SIG-M5 treated with dmso at 0.1 percent for 504 hours (cell line): ENCODE measurements at regions not wholly inside any gene's neighbourhood (a gene's known extent, or its start where the extent isn't known, plus 50 kb on each side); places are given as distances from the start of the nearest gene placed in this dataset.
A peak's percentile ranks its signal among the peaks of the same experiment; 100 is the strongest.

Experiments used
- DNase-seq: peaks from one replicate; lab custom pipeline; 2025; ENCODE audit not compliant: unreplicated experiment; lab: John Stamatoyannopoulos, UW

DNA sequence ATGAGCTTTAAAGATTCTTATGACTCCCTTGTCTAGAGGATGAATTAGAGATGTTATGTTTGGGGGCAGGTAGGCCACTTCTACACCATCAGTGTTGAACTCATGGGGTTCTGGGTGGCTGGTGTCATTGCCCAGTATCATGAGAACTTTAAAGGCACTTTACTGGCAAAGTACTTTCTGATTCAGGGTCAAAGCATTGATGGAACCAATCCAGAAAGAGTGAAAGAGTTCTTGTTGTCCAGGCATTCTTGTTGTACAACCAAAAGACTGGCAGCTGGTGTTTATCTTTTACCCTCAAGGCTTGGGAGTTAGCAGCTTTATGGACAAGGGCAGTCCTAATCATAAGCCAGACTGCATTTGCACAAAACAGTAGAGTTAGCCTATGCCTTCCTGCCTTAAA, 673.0 kb downstream of the USP25 start:
- no peak for DNase-seq

DNA sequence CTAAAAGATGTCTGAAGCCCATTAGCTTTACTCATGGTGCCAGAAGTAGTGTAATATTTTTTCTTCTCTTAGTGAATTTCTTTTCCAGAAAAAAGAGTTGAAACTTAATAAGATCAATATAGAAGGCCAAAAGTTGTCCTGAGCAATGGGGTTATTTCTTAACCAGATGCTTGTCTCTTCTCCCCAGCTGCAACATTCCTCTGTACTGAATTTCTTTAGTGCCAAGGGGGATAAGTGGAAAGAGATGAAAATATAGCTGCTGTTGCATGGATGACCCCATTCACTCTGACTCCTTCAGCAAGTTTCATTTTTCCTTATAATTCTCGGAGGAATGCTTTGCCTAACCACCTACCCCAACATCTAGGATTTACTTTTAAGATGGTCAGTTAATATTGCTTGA, 675.0 kb downstream of the USP25 start:
- no peak for DNase-seq

DNA sequence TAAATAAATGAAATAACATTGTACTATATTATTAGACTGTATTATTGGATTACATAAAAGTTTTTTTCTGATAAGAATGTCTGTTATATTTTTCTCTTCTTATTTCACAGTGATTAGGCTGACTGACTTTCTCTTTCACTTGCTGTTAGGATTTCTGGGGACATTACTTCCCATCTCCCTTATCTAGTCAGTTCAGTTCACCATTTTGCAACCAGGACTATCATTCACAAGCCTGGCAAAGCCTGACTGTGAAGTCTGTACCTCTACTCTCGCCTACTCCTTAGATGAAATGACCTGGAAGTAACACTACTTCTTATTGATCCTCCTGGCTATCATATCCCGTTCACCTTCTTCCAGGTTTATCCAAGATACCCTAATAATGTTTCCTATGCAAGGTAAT, 676.6 kb downstream of the USP25 start:
- no peak for DNase-seq

DNA sequence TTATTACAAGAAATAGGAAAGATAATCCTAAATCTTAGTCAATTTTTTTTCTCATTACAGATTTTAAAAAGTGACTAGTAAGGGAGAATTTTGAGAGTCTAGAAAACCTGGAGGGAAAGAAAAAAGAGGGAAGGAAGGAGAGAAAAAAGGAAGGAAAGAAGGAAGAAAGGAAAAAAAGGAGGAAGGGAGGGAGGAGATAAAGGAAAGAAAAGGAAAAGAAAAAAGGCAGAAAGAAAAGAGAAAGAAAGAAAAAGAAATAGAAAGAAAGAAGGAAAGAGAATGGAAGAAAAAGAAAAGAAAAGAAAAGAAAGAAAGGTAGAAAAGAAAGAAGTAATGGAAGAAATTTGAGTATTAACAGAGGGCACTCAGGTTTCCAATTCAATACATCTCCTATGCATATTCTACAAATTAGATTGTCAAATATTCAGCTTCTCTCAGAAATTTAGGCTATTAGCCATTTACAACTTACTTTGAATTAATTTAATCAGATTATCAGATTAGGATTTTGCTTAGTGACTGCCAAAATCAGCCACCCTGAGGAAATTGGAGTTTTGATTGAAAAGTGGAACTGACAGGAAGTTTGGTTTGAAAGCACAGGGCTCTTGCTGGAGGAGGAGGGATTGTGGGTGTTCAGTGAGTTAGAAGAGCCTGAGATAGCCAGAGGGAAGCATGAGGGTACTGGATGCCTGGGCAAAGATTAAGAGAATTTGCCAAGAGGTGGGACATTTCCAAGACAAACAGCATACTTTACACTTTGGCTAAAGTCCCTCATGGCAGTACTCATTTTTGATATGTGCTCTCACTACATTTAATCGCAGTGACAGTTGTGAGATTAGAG, 677.8 kb downstream of the USP25 start:
- DNase-seq, result no peak

DNA sequence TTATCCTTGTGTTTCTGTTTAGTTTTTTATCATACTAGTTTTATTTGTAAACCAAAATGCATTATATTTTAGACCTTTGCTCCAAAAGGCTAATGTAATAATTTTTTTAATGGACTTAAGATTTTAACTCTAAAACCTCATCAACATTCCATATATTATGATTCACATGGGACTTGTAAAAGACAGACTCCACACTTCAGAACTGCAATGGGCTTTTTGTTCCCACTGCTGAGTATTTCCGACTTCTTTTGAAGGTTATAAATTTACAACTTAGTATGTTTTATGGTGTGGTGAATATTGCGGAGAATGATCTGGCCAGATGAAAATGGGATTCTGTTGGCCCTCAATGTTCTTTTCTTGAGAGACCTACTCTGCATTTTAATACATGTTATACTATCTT, 678.5 kb downstream of the USP25 start:
- no peak for DNase-seq

DNA sequence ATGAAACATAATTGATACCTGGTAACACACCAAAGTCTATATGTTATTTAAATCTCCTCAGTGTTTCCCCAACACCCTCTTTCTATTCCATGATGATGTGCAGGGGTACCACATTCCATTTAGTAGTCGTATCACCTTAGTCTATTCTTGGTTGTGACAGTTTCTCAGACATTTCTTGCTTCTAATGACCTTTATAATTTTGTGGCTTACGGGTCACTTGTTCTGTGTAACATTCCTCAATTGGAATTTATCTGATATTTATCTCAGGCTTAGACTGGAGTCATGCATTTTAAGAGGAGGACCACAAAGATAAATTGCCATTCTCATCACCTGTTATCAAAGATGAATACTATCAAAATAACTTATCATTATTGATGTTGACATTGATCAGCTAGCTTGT, 679.6 kb downstream of the USP25 start:
- no peak for DNase-seq

DNA sequence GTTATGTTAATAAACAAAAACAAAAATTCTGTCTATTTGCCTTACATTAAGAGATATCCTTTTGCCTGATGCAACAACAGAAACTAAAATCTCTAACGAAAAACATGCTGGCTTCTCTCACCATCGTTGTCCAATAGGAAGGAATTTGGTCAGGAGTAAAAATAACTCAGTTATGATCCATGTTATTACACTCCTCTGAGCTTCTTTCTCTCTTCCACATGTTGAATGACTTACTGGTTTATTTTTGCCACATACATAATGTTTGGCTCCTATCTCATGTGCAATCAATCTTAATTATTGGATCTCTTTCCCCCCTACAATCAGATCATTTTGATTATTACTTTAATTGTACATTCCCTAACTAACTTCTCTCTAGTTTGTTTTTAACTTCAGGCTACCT, 688.4 kb downstream of the USP25 start:
- DNase-seq, result no peak

DNA sequence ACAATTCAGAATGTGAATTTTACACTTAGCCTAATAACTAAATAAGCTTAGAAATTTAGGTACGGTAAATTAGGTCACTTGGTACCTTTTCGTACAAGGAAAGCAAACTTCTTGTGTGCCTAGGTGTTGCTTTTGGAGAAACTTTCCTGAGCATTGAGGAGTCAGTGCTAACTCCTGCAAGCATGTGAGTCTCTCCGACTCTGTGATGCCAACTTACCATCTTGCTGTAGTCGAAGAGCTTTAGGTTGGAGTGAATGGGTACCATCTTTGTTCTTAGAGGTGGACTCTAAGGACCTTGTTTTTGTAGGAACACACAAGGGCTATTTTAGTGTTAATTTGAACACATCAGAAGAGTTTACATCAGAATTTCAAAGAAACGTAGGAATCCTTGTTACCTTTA, 688.9 kb downstream of the USP25 start:
- no peak for DNase-seq

DNA sequence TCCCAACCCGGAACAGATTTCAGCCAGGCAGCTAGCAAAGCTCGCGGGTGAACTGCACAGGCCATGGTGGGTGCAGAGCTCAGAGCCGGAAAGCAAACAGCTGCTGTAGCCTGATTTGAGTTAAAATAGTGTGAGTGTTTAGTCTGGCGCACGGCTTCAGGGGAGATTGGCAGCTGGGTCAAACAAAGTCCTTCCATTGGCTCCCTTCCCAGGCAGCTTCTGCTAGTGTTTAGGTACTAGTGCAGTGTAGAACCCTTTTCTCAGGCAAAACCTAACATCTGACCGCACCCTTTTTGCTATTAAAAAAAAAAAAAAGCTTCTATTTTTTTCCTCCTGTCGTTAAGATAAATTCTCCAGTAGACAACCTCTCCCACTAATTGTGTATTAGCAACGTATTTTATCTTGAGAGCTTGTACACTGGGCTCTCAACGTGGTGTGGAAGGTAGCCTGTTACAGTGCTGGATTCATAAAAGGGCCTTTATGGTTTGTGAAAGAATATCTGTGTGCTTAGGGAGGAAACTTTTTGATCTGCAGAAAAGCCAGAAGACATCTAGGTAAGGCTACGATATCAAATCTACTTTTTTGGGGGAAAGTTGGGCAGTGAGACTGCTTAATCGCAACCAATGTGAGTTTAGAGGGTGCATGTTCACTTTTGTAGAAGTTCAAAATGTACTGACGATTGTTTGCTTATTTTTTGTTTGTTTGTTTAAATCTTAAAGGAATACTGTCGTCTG, 689.6 kb downstream of the USP25 start:
- peak; percentile 12 for DNase-seq

DNA sequence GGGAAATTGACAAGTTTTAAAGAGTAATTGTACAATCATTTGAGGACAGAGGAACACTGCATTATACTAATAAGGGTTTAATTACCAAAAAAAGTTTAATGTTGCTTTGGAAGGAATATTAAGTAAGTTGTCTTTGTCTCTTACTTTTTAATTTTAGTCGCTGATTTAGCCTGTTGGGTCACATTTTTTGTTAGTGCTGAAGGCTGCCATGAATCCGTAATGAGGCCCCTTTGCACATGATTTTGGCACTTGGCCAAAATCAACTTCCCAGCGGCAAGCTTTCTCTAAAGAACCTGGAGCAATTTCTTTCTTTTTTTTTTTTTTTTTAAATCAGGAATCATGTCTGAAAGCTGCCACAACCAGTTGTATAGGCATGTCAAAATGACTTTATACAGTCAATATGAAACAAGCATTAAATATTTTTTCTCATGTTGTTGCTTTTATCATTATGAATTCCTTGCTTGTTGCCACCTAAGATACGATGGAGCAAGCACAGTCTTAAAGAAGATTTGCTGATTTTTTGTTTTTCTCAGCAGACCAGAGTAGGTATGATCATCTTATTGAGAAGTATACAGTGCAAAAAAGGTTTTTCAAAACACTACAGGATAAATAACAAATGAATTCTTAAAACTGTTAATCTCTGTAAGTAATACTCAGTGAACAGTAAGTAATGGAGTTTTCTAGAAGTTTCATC, 690.4 kb downstream of the USP25 start:
- no peak for DNase-seq

DNA sequence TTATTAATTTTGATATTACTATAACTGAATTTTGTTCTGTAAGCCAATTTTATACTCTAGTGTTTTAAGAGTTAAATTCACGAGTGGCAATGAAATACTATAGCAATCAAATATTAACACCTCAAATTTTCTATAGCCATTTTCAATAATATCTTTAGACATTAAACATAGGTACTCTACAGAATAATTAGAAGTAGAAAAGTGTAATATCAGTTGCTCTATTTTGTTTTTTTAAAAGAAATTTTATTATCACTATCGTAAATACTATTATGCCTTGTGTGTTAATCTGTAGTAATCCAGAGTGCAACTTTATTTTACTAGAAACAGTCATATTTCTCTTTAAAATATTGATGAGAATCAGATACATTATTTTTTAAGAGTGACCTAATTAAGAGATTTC, 691.2 kb downstream of the USP25 start:
- no peak for DNase-seq

DNA sequence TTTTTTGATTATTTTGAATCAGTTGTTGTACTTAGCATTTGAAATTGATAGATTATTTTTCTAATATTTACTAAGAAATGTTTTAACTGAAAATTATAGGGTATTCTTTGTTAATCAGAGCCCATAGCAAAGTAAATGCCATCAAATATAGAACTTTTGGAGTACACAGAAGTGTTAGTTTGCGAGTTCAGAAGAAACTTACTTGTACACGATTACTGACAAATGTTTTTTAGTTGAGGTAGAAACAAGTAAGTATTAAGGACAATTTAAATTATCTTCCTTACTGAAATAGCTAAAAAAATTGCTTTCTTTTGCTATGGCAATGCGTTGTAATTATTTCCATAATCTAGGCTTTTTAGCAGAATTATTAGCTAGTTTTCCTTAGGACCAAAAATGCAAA, 692.2 kb downstream of the USP25 start:
- DNase-seq, result no peak

DNA sequence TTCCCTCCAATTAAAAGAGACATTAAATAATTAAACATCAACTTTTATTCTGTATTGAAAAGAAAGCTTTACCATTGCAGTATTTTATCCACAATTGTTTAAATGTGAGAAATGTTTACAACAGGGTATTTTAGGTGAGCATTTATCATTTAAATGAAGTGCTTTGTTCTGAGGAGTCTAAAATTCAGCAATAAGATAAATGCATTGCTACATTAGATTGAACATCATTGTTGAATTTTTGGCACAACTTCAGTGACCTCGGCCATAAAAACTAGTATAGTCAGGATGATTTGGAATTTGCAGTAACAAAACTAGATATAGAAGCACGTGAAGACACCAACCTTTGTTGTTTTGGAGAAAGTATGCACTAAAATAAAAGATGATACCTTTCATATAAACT, 692.9 kb downstream of the USP25 start:
- DNase-seq, result no peak

DNA sequence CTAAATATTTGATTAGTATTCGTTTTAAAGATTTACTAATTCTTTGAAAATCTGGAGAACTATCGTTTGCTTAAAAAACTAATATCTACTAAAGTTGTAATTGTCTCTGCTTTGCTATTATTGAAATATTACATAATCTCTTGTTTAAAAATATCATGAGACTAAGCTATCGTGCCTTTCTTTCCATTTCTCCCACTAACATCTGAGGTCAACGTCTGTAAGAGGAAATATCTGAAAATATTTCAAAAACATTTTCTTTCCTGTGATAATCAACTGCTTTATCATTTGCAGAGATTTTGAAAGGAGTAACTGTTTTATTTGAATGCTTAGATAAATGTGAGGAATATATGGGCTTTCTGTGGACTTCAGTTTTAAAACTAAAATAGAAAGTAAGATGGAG, 694.1 kb downstream of the USP25 start:
- DNase-seq, result no peak

DNA sequence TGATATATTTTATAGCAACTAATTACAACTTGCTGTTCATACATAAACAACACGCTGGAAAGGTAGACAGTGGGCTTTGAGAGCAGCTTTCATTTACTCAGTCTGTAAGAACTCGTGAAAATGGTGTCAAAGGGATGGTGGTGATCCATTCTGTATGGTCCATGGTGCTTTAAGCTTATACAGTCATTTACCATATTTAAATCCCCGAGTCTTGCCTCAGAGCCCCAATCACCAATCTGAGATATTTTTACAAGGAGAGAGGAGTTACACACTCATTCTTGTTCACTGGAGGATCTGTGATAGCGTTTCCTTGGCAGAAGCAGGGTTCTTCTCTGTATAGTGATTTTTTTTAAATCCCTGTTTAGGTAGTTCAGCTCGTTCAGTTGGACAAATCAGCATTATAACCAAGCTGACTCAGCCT, 694.6 kb downstream of the USP25 start:
- no peak for DNase-seq

DNA sequence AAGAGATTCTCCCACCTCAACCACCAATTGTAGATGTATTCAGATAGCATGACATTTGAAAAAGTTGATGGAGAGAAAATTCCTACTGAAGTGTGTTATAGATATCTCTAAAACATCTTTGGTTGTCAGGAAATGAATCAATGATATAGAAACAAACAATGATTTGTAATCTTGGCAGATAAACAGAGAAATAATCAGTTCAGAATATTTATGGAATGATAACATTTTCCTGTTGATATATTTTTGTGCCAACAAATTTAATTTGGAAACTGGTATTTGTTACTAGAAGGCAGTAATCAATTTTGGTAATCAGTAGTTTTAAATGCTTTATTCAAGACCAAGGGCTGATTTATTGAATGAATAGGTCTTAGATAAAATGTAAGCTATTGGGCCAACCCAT, 695.6 kb downstream of the USP25 start:
- no peak for DNase-seq

DNA sequence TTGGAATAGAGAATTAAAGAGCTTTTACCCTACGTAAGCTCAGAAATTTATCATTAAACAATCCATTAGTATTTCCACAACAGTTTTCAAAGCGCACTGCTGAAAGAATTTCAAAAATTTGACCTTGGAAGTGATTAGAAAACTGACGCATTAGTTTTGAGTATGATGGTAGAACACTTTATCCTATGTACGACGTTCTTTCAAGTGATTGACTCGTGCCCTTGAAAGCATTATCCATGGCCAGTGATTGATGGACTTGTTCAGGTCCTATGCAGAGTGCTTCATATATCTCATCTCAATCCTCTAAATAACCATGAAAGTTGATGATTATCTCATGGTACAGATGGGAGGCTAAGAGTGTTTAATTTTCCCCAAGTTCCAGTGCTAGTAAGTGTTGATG, 697.2 kb downstream of the USP25 start:
- no peak for DNase-seq

DNA sequence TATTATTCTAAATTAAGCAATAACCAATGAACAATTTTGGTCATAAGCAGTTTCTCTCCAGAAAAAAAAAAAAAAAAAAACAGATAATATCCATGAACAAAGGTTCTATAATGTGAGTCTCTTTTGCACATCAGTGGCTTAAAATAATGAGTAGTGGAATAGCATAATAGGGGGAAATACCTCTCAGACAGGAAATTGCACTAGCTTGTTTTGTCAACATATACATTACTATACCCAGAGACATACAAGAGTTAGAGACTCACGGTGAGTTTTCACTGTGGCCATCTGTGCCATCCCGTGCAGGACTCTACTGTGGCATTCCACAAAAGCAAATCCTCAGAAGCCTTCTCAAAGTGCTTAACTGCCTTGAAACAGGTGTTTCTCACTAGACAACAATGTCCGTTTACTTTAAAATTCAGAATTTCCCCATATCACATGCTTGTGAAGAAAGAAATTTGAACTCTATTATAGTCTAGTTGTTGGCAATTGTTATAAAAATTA, 697.9 kb downstream of the USP25 start:
- no peak for DNase-seq

DNA sequence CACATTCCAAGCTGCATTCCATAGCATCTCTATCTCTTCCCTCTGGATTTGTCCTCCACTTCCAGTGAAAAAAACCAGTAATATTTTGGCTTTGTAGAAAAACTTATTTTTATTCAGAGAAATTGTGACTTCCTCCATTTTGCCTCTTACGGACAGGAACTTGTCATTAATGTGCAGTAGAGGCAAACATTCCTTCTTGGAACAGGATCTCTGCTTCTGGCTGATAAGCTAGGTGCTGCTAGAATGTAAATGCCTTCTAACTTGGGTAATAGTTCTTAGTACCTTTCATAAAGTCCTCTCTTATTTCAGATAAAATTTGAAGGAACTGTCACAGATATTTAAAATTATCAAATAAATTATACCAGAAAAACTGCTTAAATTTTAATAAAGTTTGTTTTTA, 707.8 kb downstream of the USP25 start:
- DNase-seq, result no peak

DNA sequence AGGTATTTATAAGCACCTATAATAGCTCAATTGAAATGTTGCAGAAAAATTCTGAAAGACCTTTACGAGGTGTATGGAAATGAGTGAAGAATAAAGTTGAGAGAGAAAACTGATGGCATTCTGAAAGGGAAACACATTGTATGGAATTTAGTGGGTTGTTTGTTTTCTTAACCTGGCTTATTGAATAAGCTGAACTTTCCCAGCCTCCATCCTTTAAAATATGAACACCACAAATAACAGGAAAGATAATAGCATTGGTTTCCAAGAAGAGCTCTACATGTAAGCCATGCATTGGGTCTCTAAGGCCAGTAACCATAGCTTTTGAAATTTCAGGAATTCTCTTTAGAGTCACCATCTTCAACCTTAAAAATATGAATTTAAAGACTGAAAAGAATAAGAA, 709.0 kb downstream of the USP25 start:
- DNase-seq, result no peak

DNA sequence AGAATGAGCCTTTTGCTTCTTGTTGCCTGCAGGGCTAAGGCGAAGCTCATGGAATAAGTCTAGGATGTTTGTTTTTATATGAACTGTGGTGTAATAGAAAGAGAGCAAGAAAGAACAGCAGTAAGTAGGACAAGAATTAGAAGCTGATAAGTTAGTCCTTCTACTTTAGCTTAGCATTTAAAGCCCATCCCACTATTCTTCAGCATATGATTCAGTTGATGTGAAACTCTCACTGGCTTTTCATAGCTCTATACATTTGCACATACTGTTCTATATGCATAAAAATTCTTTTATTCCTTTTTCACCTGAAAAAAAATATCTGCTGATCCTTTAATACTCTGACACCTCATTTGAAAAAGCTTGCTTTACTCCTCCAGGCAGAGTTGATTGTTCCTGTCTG, 712.0 kb downstream of the USP25 start:
- no peak for DNase-seq

DNA sequence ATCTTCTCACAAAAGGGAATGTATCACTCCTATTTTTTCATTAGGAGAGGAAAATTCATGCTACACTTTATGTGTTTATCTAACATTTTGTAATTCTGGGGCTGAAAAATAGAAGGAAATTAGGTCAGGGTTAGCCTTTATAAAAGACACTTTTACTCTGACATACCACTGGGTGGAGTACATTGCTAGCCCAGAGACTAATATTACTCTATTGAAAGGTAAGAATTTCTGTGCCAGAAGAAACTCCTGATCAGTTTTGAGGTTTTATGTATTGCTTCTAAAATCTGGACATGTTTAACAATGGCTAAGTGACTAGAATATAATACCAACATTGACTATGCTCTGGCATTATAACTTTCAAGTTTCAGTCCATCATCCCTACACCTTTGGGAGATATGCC, 724.6 kb downstream of the USP25 start:
- no peak for DNase-seq
